ENCODE measurements at regions not wholly inside any gene's neighbourhood (a gene's known extent, or its start where the extent isn't known, plus 50 kb on each side); places are given as distances from the start of the nearest gene placed in this dataset.
A peak's percentile ranks its signal among the peaks of the same experiment; 100 is the strongest.

- no peak for FAIRE-seq
Observed at GRCh38 chr1:88035578-88035977, 648.5 kb upstream of the PKN2 start.

GRCh38 chr1:88036345-88037014 lies 647.6 kb upstream of the PKN2 start:
- FAIRE-seq = no peak

- FAIRE-seq = no peak
Observed at GRCh38 chr1:88039240-88039639, 644.8 kb upstream of the PKN2 start.

GRCh38 chr1:88043834-88044233 lies 640.2 kb upstream of the PKN2 start:
- no peak for FAIRE-seq

GRCh38 chr1:88052167-88052566 lies 631.9 kb upstream of the PKN2 start:
- no peak for FAIRE-seq

GRCh38 chr1:88053065-88053464 lies 631.0 kb upstream of the PKN2 start:
- FAIRE-seq = no peak

- no peak for FAIRE-seq
Observed at GRCh38 chr1:88056881-88057280, 627.2 kb upstream of the PKN2 start.

- FAIRE-seq = no peak
Observed at GRCh38 chr1:88058205-88058604, 625.9 kb upstream of the PKN2 start.

GRCh38 chr1:88060112-88060673 lies 623.9 kb upstream of the PKN2 start:
- FAIRE-seq = no peak

- peak; percentile 37 for FAIRE-seq
Observed at GRCh38 chr1:88060750-88061491, 623.2 kb upstream of the PKN2 start.

GRCh38 chr1:88061492-88062177 lies 622.4 kb upstream of the PKN2 start:
- FAIRE-seq = peak; percentile 40

- no peak for FAIRE-seq
Observed at GRCh38 chr1:88062650-88063153, 621.4 kb upstream of the PKN2 start.

GRCh38 chr1:88063605-88064004 lies 620.5 kb upstream of the PKN2 start:
- no peak for FAIRE-seq

GRCh38 chr1:88068407-88068960 lies 615.6 kb upstream of the PKN2 start:
- FAIRE-seq = no peak

GRCh38 chr1:88070956-88071355 lies 613.1 kb upstream of the PKN2 start:
- FAIRE-seq = no peak

GRCh38 chr1:88074661-88075060 lies 609.4 kb upstream of the PKN2 start:
- no peak for FAIRE-seq

GRCh38 chr1:88075813-88076212 lies 608.3 kb upstream of the PKN2 start:
- no peak for FAIRE-seq

GRCh38 chr1:88079036-88079435 lies 605.0 kb upstream of the PKN2 start:
- no peak for FAIRE-seq

- FAIRE-seq = no peak
Observed at GRCh38 chr1:88080875-88081274, 603.2 kb upstream of the PKN2 start.

GRCh38 chr1:88088481-88088880 lies 595.6 kb upstream of the PKN2 start:
- no peak for FAIRE-seq

- FAIRE-seq = no peak
Observed at GRCh38 chr1:88089961-88090360, 594.1 kb upstream of the PKN2 start.

GRCh38 chr1:88098881-88099280 lies 585.2 kb upstream of the PKN2 start:
- FAIRE-seq = no peak

- no peak for FAIRE-seq
Observed at GRCh38 chr1:88101041-88101440, 583.0 kb upstream of the PKN2 start.

Data from TTC549 (cell line).